HCT116 (cell line): ENCODE measurements at regions not wholly inside any gene's neighbourhood (a gene's known extent, or its start where the extent isn't known, plus 50 kb on each side); places are given as distances from the start of the nearest gene placed in this dataset.

Source experiments
- ATAC-seq: fragments of 200-7000 bp; cut with Tn5 transposase; 2 replicates; pipeline ENCODE4 v1.9.1; 2020; ENCODE audit warnings: mild to moderate bottlenecking, moderate library complexity
- BruUV-seq: library from RNA; stranded (reverse); fragments of 400-500 nt; replicated peaks from 2 replicates; lab custom pipeline; 2021; lab: Mats Ljungman, UMichigan
- CTCF ChIA-PET: fragments of 300-600 bp; sonication (Branson Sonifier 250); formaldehyde crosslinking; loops from one replicate; lab custom pipeline; 2021; ENCODE audit warnings: antibody characterized with exemption; lab: Charles Lee
- POLR2A ChIA-PET: fragments of 300-600, 350-600 bp; sonication (Branson Sonifier 250); formaldehyde crosslinking; loops from one replicate; lab custom pipeline; 2021; ENCODE audit warnings: antibody characterized with exemption; lab: Charles Lee
- RAD21 ChIA-PET, 2 experiments: fragments of 300-600 bp; sonication (Branson Sonifier 250); formaldehyde crosslinking; loops; one replicate each; lab custom pipeline; 2023; ENCODE audit warnings: low total read pairs in 2 of 2; ENCODE audit not compliant: uncharacterized antibody in 2 of 2, unreplicated experiment in 2 of 2, low non-redundant PET in 1 of 2; lab: Charles Lee
- DNase-seq: peaks from one replicate; pipeline ENCODE4 v3.0.0-alpha.2; 2010; ENCODE audit warnings: low read depth, low spot score
- H2AFZ ChIP-seq: fragments of 200-600 bp; shearing (Covaris generic), sonication (generic); 2 replicates; pipeline ENCODE4 v1.6.1; 2017; ENCODE audit warnings: low read depth, mixed run types, mixed read lengths, antibody characterized with exemption, low read length; ENCODE audit not compliant: poor library complexity, severe bottlenecking
- H3K27ac ChIP-seq: 2 replicates; pipeline ENCODE4 v1.5.1; 2012; ENCODE audit warnings: low read depth, low read length
- H3K27me3 ChIP-seq: fragments of 200-600 bp; sonication (generic); 2 replicates; pipeline ENCODE4 v1.6.1; 2016; ENCODE audit warnings: mixed run types, low read length, mixed read lengths; ENCODE audit not compliant: insufficient read depth
- H3K36me3 ChIP-seq, 2 experiments: fragments of 200-500 bp in 1 of 2; fragments of 200-600 bp in 1 of 2; sonication (Bioruptor generic) in 1 of 2; sonication (generic) in 1 of 2; 2 replicates each; pipeline versions ENCODE4 v1.5.1 to v1.6.1; 2014 to 2016; ENCODE audit warnings: low read length in 2 of 2, inconsistent platforms in 1 of 2, mixed read lengths in 1 of 2, mixed run types in 1 of 2; ENCODE audit not compliant: insufficient read depth in 2 of 2, control insufficient read depth in 1 of 2
- H3K4me1 ChIP-seq, 2 experiments: fragments of 200-600 bp in 1 of 2; sonication (generic) in 1 of 2; 2 replicates each; pipeline versions ENCODE4 v1.5.1 to v1.6.1; 2012 to 2017; ENCODE audit warnings: low read length in 2 of 2, inconsistent platforms in 1 of 2, mild to moderate bottlenecking in 1 of 2, mixed read lengths in 1 of 2, mixed run types in 1 of 2, moderate library complexity in 1 of 2; ENCODE audit not compliant: insufficient read depth in 2 of 2, control insufficient read depth in 1 of 2
- H3K4me2 ChIP-seq: fragments of 200-600 bp; sonication (generic); 2 replicates; pipeline ENCODE4 v1.6.1; 2017; ENCODE audit warnings: mixed run types, low read length, mixed read lengths
- H3K4me3 ChIP-seq, 2 experiments: fragments of 200-600 bp in 1 of 2; sonication (generic) in 1 of 2; replicated peaks in 1 of 2; 2 replicates each; pipeline ENCODE4 v1.5.1; 2011 to 2016; ENCODE audit warnings: low read length in 2 of 2, control low read depth in 1 of 2, low read depth in 1 of 2, mild to moderate bottlenecking in 1 of 2, mixed read lengths in 1 of 2, mixed run types in 1 of 2
- H3K79me2 ChIP-seq: fragments of 200-600 bp; sonication (generic); 2 replicates; pipeline ENCODE4 v1.6.1; 2017; ENCODE audit warnings: mild to moderate bottlenecking, mixed run types, low read length, moderate library complexity, mixed read lengths; ENCODE audit not compliant: insufficient read depth
- H3K9ac ChIP-seq: fragments of 200-600 bp; sonication (generic); 2 replicates; pipeline ENCODE4 v1.6.1; 2016; ENCODE audit warnings: low read length, mixed read lengths
- H3K9me2 ChIP-seq: fragments of 200-600 bp; sonication (generic), shearing (Covaris generic); 2 replicates; pipeline ENCODE4 v1.6.1; 2017; ENCODE audit warnings: mixed run types, mild to moderate bottlenecking, moderate library complexity; ENCODE audit not compliant: insufficient read depth
- H3K9me3 ChIP-seq, 2 experiments: fragments of 200-500 bp in 1 of 2; fragments of 200-600 bp in 1 of 2; sonication (Bioruptor generic) in 1 of 2; sonication (generic) in 1 of 2; 2 replicates each; pipeline ENCODE4 v1.6.1; 2014 to 2017; ENCODE audit warnings: low read length in 2 of 2, mixed read lengths in 2 of 2, inconsistent platforms in 1 of 2, low read depth in 1 of 2, mild to moderate bottlenecking in 1 of 2, mixed run types in 1 of 2, moderate library complexity in 1 of 2; ENCODE audit not compliant: control insufficient read depth in 1 of 2, insufficient read depth in 1 of 2
- H4K20me1 ChIP-seq: fragments of 200-600 bp; sonication (generic), shearing (Covaris generic); 2 replicates; pipeline ENCODE4 v1.6.1; 2017; ENCODE audit warnings: mixed run types, mild to moderate bottlenecking, moderate library complexity; ENCODE audit not compliant: insufficient read depth
- CEBPB ChIP-seq: IDR thresholded peaks from 2 replicates; pipeline ENCODE4 v1.6.1; 2012; ENCODE audit warnings: low read depth
- FOSL1 ChIP-seq: IDR thresholded peaks from 2 replicates; pipeline ENCODE4 v1.6.1; 2012; ENCODE audit warnings: low read depth
- POLR2A ChIP-seq: IDR thresholded peaks from 2 replicates; pipeline ENCODE4 v1.7.0; 2011; ENCODE audit warnings: borderline replicate concordance; ENCODE audit not compliant: insufficient read depth, insufficient read length; ENCODE audit errors: extremely low read depth
- POLR2AphosphoS5 ChIP-seq: IDR thresholded peaks from 2 replicates; pipeline ENCODE4 v1.6.1; 2011; ENCODE audit warnings: mild to moderate bottlenecking, low read depth, low read length, moderate library complexity
- RAD21 ChIP-seq: IDR thresholded peaks from 2 replicates; pipeline ENCODE4 v1.6.1; 2012; ENCODE audit warnings: low read depth, mild to moderate bottlenecking
- SIN3A ChIP-seq: IDR thresholded peaks from 2 replicates; pipeline ENCODE4 v1.6.1; 2012; ENCODE audit warnings: low read depth
- TCF7L2 ChIP-seq: IDR thresholded peaks from 2 replicates; pipeline ENCODE4 v1.7.0; 2011; ENCODE audit warnings: borderline replicate concordance, inconsistent platforms; ENCODE audit not compliant: insufficient read depth, insufficient read length; ENCODE audit errors: extremely low read depth
- YY1 ChIP-seq: IDR thresholded peaks from 2 replicates; pipeline ENCODE4 v1.6.1; 2011; ENCODE audit warnings: low read length, low read depth, moderate library complexity, mild to moderate bottlenecking; ENCODE audit not compliant: insufficient replicate concordance; ENCODE audit errors: extremely low read depth
- ZNF274 ChIP-seq: fragments of 200-500 bp; sonication (Bioruptor generic); IDR thresholded peaks from 2 replicates; pipeline ENCODE4 v1.6.1; 2014; ENCODE audit warnings: mild to moderate bottlenecking, low read depth, low read length, inconsistent platforms
- intact Hi-C: fragments of 100-400 bp; cut with micrococcal nuclease; formaldehyde crosslinking; loops from 2 replicates; pipeline ENCODE4 v1.10.0; 2022
- TF ChIP-seq, protein P1 (sequence below): IDR thresholded peaks from 2 replicates; pipeline ENCODE4 v1.6.1; 2011; ENCODE audit warnings: mild to moderate bottlenecking, low read length, moderate library complexity; ENCODE audit not compliant: insufficient replicate concordance; ENCODE audit errors: extremely low read depth
- TF ChIP-seq, protein P2 (sequence below), 3 experiments: fragments of 200-600 bp in 1 of 3; sonication (generic) in 1 of 3; IDR thresholded peaks in 2 of 3; conservative IDR thresholded peaks in 1 of 3; 2 replicates each; pipeline ENCODE4 v1.5.1; 2012 to 2017; ENCODE audit warnings: low read depth in 2 of 3, low read length in 2 of 3, antibody characterized with exemption in 1 of 3, borderline replicate concordance in 1 of 3, control low read depth in 1 of 3, mild to moderate bottlenecking in 1 of 3, mixed read lengths in 1 of 3, mixed run types in 1 of 3, moderate library complexity in 1 of 3; ENCODE audit not compliant: insufficient read depth in 1 of 3
- TF ChIP-seq, protein P3 (sequence below): IDR thresholded peaks from 2 replicates; pipeline ENCODE4 v1.6.1; 2012
- TF ChIP-seq, protein P4 (sequence below): IDR thresholded peaks from 2 replicates; pipeline ENCODE4 v1.6.1; 2012; ENCODE audit warnings: low read depth

DNA sequence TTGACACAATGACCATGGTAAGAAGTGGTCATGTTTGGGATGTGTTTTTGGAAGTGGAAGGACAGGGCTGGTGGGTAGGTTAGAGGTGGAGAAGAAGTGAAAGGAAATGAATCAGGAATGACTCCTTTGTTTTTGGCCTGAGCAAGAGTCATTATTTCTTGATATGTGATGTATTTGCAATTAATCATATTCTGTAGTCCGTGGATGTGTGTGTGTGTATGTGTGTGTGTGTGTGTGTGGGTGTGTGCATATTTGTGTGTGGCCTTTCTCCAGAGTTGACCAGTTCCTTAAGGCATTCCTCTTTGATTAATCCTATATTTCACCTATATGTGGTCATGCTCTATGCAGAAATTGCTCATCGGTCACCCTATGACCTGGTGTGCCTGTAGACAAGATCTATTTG is 130.7 kb downstream of the UTRN start:
- POLR2A ChIA-PET, result no interaction called here
- Histone ChIP-seq H3K79me2 (no peaks in the 10 kb centered on the region), H3K9ac (no peak overlapping the region), H3K4me3 (no peak overlapping the region), H3K9me3 (no peaks in the 10 kb centered on the region), H4K20me1 (no peaks in the 10 kb centered on the region), H3K27ac (no peak overlapping the region), H3K9me2 (no peaks in the 10 kb centered on the region), H3K36me3 (no peaks in the 10 kb centered on the region), H3K4me1 (peaks cover 0 to 10% of the 10 kb centered on the region in 2 experiments; a peak in 1 of 4 replicates), H3K4me2 (no peak overlapping the region), H3K27me3 (no peaks in the 10 kb centered on the region), H2AFZ (no peak overlapping the region)
- no peak for ATAC-seq
- no peak for DNase-seq
- RAD21 ChIA-PET, result no interaction called here
- CTCF ChIA-PET, result no interaction called here
- TF ChIP-seq, protein P1, sequence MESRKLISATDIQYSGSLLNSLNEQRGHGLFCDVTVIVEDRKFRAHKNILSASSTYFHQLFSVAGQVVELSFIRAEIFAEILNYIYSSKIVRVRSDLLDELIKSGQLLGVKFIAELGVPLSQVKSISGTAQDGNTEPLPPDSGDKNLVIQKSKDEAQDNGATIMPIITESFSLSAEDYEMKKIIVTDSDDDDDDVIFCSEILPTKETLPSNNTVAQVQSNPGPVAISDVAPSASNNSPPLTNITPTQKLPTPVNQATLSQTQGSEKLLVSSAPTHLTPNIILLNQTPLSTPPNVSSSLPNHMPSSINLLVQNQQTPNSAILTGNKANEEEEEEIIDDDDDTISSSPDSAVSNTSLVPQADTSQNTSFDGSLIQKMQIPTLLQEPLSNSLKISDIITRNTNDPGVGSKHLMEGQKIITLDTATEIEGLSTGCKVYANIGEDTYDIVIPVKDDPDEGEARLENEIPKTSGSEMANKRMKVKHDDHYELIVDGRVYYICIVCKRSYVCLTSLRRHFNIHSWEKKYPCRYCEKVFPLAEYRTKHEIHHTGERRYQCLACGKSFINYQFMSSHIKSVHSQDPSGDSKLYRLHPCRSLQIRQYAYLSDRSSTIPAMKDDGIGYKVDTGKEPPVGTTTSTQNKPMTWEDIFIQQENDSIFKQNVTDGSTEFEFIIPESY, result no peak
- TF ChIP-seq FOSL1 (no peak), POLR2AphosphoS5 (no peak), CEBPB (no peak), SIN3A (no peak), TCF7L2 (no peak), ZNF274 (no peak), POLR2A (no peak), RAD21 (no peak), YY1 (no peak)
- TF ChIP-seq, protein P2, sequence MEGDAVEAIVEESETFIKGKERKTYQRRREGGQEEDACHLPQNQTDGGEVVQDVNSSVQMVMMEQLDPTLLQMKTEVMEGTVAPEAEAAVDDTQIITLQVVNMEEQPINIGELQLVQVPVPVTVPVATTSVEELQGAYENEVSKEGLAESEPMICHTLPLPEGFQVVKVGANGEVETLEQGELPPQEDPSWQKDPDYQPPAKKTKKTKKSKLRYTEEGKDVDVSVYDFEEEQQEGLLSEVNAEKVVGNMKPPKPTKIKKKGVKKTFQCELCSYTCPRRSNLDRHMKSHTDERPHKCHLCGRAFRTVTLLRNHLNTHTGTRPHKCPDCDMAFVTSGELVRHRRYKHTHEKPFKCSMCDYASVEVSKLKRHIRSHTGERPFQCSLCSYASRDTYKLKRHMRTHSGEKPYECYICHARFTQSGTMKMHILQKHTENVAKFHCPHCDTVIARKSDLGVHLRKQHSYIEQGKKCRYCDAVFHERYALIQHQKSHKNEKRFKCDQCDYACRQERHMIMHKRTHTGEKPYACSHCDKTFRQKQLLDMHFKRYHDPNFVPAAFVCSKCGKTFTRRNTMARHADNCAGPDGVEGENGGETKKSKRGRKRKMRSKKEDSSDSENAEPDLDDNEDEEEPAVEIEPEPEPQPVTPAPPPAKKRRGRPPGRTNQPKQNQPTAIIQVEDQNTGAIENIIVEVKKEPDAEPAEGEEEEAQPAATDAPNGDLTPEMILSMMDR (IDR thresholded peaks at IDR 0.05 in 2 of 3, conservative IDR thresholded peaks at IDR 0.05 in 1 of 3; ENCODE audit: borderline replicate concordance in 1 of 3, insufficient read depth in 1 of 3, low read depth in 2 of 3, low read length in 2 of 3), result no peak
- TF ChIP-seq, protein P3, sequence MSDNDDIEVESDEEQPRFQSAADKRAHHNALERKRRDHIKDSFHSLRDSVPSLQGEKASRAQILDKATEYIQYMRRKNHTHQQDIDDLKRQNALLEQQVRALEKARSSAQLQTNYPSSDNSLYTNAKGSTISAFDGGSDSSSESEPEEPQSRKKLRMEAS, result no peak
- TF ChIP-seq, protein P4, sequence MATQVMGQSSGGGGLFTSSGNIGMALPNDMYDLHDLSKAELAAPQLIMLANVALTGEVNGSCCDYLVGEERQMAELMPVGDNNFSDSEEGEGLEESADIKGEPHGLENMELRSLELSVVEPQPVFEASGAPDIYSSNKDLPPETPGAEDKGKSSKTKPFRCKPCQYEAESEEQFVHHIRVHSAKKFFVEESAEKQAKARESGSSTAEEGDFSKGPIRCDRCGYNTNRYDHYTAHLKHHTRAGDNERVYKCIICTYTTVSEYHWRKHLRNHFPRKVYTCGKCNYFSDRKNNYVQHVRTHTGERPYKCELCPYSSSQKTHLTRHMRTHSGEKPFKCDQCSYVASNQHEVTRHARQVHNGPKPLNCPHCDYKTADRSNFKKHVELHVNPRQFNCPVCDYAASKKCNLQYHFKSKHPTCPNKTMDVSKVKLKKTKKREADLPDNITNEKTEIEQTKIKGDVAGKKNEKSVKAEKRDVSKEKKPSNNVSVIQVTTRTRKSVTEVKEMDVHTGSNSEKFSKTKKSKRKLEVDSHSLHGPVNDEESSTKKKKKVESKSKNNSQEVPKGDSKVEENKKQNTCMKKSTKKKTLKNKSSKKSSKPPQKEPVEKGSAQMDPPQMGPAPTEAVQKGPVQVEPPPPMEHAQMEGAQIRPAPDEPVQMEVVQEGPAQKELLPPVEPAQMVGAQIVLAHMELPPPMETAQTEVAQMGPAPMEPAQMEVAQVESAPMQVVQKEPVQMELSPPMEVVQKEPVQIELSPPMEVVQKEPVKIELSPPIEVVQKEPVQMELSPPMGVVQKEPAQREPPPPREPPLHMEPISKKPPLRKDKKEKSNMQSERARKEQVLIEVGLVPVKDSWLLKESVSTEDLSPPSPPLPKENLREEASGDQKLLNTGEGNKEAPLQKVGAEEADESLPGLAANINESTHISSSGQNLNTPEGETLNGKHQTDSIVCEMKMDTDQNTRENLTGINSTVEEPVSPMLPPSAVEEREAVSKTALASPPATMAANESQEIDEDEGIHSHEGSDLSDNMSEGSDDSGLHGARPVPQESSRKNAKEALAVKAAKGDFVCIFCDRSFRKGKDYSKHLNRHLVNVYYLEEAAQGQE, result no peak
- intact Hi-C loops, result no loop called here
- BruUV-seq, result no TSS peak
